OCI-LY7 (cell line): ENCODE measurements at regions not wholly inside any gene's neighbourhood (a gene's known extent, or its start where the extent isn't known, plus 50 kb on each side); places are given as distances from the start of the nearest gene placed in this dataset.

ENCODE experiments used
- BruUV-seq: library from RNA; stranded (reverse); fragments of 400-500 nt; replicated peaks from 2 replicates; lab custom pipeline; 2021; lab: Mats Ljungman, UMichigan
- CTCF ChIA-PET: fragments of 300-600 bp; sonication (Branson Sonifier 250); formaldehyde crosslinking; loops from one replicate; lab custom pipeline; 2022; ENCODE audit warnings: antibody characterized with exemption; ENCODE audit not compliant: unreplicated experiment; lab: Charles Lee
- POLR2A ChIA-PET: fragments of 300-600 bp; sonication (Branson Sonifier 250); formaldehyde crosslinking; loops from one replicate; lab custom pipeline; 2022; ENCODE audit warnings: antibody characterized with exemption; lab: Charles Lee
- DNase-seq: peaks from one replicate; pipeline ENCODE4 v3.0.0-alpha.2; 2015; ENCODE audit warnings: low spot score
- H2AFZ ChIP-seq: fragments of 200-600 bp; sonication (generic), shearing (Covaris generic); 2 replicates; pipeline ENCODE4 v1.6.1; 2014; ENCODE audit warnings: mild to moderate bottlenecking, antibody characterized with exemption, low read length, moderate library complexity
- H3K27ac ChIP-seq: fragments of 200-600 bp; sonication (generic); 2 replicates; pipeline ENCODE4 v1.5.1; 2014; ENCODE audit warnings: mixed run types, low read depth, mild to moderate bottlenecking, moderate library complexity, low read length, inconsistent platforms; ENCODE audit not compliant: poor library complexity, severe bottlenecking
- H3K36me3 ChIP-seq: fragments of 200-600 bp; sonication (generic); 2 replicates; pipeline ENCODE4 v1.6.1; 2014; ENCODE audit warnings: mild to moderate bottlenecking, antibody characterized with exemption, low read length, moderate library complexity, mixed read lengths; ENCODE audit not compliant: insufficient read depth
- H3K4me1 ChIP-seq: fragments of 200-600 bp; sonication (generic); 2 replicates; pipeline ENCODE4 v1.5.1; 2014; ENCODE audit warnings: mild to moderate bottlenecking, low read length; ENCODE audit not compliant: insufficient read depth, poor library complexity, severe bottlenecking
- H3K4me2 ChIP-seq: fragments of 200-600 bp; sonication (generic); 2 replicates; pipeline ENCODE4 v1.6.1; 2014; ENCODE audit warnings: mild to moderate bottlenecking, low read length
- H3K4me3 ChIP-seq: fragments of 200-600 bp; sonication (generic); 2 replicates; pipeline ENCODE4 v1.5.1; 2014; ENCODE audit warnings: mild to moderate bottlenecking, low read depth, low read length; ENCODE audit not compliant: poor library complexity, severe bottlenecking
- H3K79me2 ChIP-seq: fragments of 200-600 bp; sonication (generic); 2 replicates; pipeline ENCODE4 v1.6.1; 2016; ENCODE audit warnings: low read depth, mild to moderate bottlenecking, low read length, moderate library complexity, mixed read lengths; ENCODE audit not compliant: insufficient read depth
- H3K9me2 ChIP-seq: fragments of 200-600 bp; sonication (generic); 2 replicates; pipeline ENCODE4 v1.6.1; 2016; ENCODE audit warnings: mild to moderate bottlenecking, low read length, mixed read lengths; ENCODE audit not compliant: insufficient read depth
- H3K9me3 ChIP-seq: fragments of 200-600 bp; sonication (generic); 2 replicates; pipeline ENCODE4 v1.6.1; 2014; ENCODE audit warnings: mild to moderate bottlenecking, mixed run types, low read length, mixed read lengths
- H4K20me1 ChIP-seq: fragments of 200-600 bp; sonication (generic); 2 replicates; pipeline ENCODE4 v1.6.1; 2014; ENCODE audit warnings: mild to moderate bottlenecking, antibody characterized with exemption, low read length, moderate library complexity, mixed read lengths; ENCODE audit not compliant: insufficient read depth
- CTCF ChIP-seq: fragments of 200-600 bp; sonication (generic); conservative IDR thresholded peaks from 2 replicates; pipeline ENCODE4 v1.5.1; 2014; ENCODE audit warnings: mild to moderate bottlenecking, antibody characterized with exemption, low read length, moderate library complexity, mixed read lengths
- EZH2phosphoT487 ChIP-seq: fragments of 200-600 bp; sonication (generic); IDR thresholded peaks from 2 replicates; pipeline ENCODE4 v1.6.1; 2018; ENCODE audit warnings: low read depth, borderline replicate concordance, mild to moderate bottlenecking, mixed run types, antibody characterized with exemption, low read length, moderate library complexity, mixed read lengths
- intact Hi-C: fragments of 100-400 bp; cut with micrococcal nuclease; formaldehyde crosslinking; loops from one replicate; pipeline ENCODE4 v1.10.0; 2022; ENCODE audit not compliant: unreplicated experiment

DNA sequence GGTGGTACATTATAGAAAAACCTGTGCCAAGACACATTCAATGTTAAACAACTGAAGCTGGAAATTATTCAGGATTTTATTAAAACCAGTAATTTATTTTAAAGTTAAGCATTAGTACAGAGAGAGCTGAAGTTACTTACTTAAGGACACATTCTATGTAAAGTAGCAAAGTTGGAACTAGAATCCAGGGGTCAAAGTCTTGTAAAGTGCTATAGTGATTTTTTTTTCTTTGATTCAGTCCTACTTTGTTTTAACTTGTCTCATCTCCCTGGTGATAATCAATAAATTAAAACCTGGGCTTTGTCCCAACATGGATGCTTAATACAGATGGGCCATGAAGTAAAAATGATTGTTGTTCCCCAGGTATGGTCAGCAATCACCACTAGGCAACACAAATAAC lies 1271.8 kb upstream of the CHAC2 start:
- ChIA-PET POLR2A (interaction anchor here (0.6 kb wide), 1 partner anchor 960 kb away, joined by 3 read pairs; no protein-coding TSS in a partner anchor), CTCF (no interaction called here)
- intact Hi-C loops = no loop called here
- no peak for TF ChIP-seq CTCF
- no peak for TF ChIP-seq EZH2phosphoT487
- BruUV-seq = no TSS peak
- Histone ChIP-seq H3K27ac (no peak overlapping the region), H3K79me2 (no peaks in the 10 kb centered on the region), H3K4me1 (no peaks in the 10 kb centered on the region), H2AFZ (no peak overlapping the region), H4K20me1 (no peaks in the 10 kb centered on the region), H3K4me3 (no peak overlapping the region), H3K36me3 (no peaks in the 10 kb centered on the region), H3K4me2 (no peak overlapping the region), H3K9me3 (no peaks in the 10 kb centered on the region), H3K9me2 (no peaks in the 10 kb centered on the region)
- no peak for DNase-seq

DNA sequence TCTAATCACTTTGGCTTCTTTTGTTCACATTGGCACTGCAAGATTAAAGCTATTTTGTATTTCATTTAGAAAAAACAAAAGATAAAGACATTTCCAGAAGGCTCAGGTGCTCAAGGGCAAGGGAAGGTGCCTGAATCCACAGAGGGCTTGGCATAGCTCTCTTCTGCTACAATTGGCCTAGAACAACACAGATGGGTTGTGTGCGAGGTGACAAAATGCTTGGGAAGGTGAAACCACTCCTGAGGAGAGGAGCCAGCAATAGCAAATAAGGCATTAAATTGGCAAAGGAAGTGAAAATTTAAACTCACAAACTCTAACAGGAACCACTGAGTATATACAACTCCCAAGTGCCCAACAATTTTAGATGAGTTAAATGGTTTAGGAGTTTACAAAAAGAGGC lies 1290.4 kb upstream of the CHAC2 start:
- no TSS peak for BruUV-seq
- Histone ChIP-seq H4K20me1 (no peaks in the 10 kb centered on the region), H3K4me1 (no peaks in the 10 kb centered on the region), H3K4me3 (no peak overlapping the region), H2AFZ (no peak overlapping the region), H3K27ac (no peak overlapping the region), H3K4me2 (no peak overlapping the region), H3K9me2 (no peaks in the 10 kb centered on the region), H3K9me3 (no peaks in the 10 kb centered on the region), H3K79me2 (no peaks in the 10 kb centered on the region), H3K36me3 (no peaks in the 10 kb centered on the region)
- TF ChIP-seq EZH2phosphoT487 (no peak), CTCF (no peak)
- ChIA-PET POLR2A (no interaction called here), CTCF (no interaction called here)
- intact Hi-C loops = no loop called here
- DNase-seq = no peak

DNA sequence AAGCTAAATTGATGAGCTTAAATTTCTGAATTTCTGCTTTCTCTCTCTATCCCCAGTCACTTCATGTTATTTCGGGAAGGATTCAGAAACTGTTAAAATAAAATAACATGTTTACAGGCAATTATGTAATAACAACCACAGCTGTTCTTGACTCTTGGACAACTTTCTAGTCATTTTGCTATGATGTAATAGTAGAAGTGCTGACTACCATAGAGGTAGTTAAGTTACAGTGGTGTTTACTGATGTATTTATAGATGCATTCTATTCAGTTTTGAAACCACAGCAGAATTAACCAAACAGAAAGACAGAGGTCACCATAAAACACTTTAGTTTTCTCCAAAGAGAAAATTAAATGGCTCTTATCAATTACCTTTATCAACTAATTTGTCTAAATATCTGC lies 1292.0 kb upstream of the CHAC2 start:
- intact Hi-C loops = no loop called here
- Histone ChIP-seq H3K9me3 (no peaks in the 10 kb centered on the region), H3K79me2 (no peaks in the 10 kb centered on the region), H3K9me2 (no peaks in the 10 kb centered on the region), H2AFZ (no peak overlapping the region), H3K36me3 (no peaks in the 10 kb centered on the region), H3K4me1 (no peaks in the 10 kb centered on the region), H3K4me2 (no peak overlapping the region), H3K4me3 (no peak overlapping the region), H3K27ac (no peak overlapping the region), H4K20me1 (no peaks in the 10 kb centered on the region)
- POLR2A ChIA-PET = interaction anchor here (0.6 to 1.1 kb wide), 2 partner anchors 145 to 1004 kb away, joined by 3 read pairs; no protein-coding TSS in a partner anchor
- TF ChIP-seq EZH2phosphoT487 = no peak
- no peak for TF ChIP-seq CTCF
- CTCF ChIA-PET = no interaction called here
- DNase-seq = no peak
- BruUV-seq = no TSS peak
